NCI-H2196 treated with DMSO at 0.1 percent for 48 hours (cell line): ENCODE measurements at regions not wholly inside any gene's neighbourhood (a gene's known extent, or its start where the extent isn't known, plus 50 kb on each side); places are given as distances from the start of the nearest gene placed in this dataset.
A peak's percentile ranks its signal among the peaks of the same experiment; 100 is the strongest.

ENCODE experiments used
- DNase-seq: peaks from one replicate; lab custom pipeline; 2025; ENCODE audit not compliant: unreplicated experiment; lab: John Stamatoyannopoulos, UW

- no peak for DNase-seq
Measured at GRCh38 chr2:9771101-9771449, 72.2 kb upstream of the TAF1B start.

DNA sequence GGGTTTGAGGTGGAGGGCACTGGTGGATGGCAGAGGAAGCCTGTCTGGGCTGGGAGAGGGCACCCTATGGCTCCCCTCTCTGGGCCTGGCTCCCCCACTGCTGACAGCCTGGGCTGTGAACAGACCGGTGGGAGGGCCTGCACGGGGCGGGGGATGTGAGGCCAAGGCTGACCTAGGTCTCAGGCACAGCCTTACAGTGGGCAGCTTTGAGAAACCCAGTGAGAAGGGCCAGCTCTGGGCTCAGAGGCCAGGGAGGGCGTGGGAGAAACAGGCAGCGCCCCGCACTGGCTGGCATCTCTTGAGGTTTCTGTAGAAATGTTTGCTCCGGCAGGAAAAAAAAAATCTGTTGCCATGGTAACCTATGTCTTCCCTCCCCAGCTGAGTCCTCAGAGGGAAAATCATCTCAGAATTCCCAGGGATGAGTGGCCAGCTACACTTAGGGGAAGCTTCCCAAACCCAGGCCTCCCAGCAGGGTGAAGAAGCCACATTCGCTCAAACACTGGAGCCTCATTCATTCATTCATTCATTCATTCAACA, 71.7 kb upstream of the TAF1B start:
- peak; percentile 5 for DNase-seq

DNA sequence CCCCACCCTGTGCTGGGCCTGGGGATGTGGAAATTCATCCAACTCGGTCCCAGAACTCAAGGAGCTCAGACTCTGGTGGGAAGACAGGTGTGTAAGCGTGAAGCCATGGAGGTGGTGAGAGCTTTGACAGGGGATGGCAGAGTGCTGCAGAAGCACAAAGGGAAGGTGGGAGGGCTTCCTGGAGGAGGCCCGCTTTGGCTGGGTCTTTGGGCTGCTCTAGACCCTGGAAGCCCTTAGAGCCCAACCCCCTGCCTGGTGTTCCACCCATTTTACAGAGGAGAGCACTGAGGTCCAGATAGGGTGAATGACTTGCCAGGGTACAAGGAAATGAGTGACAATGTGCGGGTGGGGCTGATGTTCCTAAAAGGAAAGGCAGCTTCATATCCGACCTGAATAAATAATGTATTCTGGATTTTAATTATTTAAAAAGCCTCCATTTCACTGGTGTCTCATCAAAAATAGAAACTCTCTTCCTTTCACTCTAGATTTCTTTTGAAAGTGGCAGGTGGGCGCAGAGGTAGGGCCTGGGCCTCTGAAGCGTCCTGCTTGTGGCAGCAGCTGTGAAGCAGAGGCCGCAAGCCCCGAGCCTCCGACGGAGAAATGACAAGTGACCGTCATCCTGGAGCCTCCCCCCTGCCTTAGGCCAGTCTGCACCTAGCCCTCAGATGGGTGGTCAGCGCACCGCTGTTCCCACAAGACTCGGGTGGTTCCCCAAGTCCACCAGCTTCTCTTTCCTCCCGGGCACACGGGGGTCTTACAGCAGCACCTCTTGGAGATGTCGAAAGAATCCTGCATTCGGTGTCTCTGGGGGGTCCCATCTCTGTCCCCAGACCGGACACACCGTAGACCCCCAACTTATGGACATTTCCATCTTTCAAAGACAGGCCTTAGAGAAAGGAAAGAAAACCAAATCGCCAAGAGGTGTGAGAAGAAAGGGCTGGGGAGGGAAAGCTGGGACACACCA, 71.0 kb upstream of the TAF1B start:
- no peak for DNase-seq

- no peak for DNase-seq
Measured at GRCh38 chr2:9772999-9773902, 70.0 kb upstream of the TAF1B start.

- DNase-seq = no peak
Measured at GRCh38 chr2:9773903-9774239, 69.4 kb upstream of the TAF1B start.

GRCh38 chr2:9774266-9774665, 69.0 kb upstream of the TAF1B start:
- DNase-seq = no peak

- no peak for DNase-seq
Measured at GRCh38 chr2:9775351-9775750, 67.9 kb upstream of the TAF1B start.

- no peak for DNase-seq
Measured at GRCh38 chr2:9775999-9776712, 67.1 kb upstream of the TAF1B start.

- no peak for DNase-seq
Measured at GRCh38 chr2:9777081-9777480, 66.2 kb upstream of the TAF1B start.

- DNase-seq = no peak
Measured at GRCh38 chr2:9778012-9778411, 65.3 kb upstream of the TAF1B start.

- DNase-seq = no peak
Measured at GRCh38 chr2:9778471-9779316, 64.6 kb upstream of the TAF1B start.

DNA sequence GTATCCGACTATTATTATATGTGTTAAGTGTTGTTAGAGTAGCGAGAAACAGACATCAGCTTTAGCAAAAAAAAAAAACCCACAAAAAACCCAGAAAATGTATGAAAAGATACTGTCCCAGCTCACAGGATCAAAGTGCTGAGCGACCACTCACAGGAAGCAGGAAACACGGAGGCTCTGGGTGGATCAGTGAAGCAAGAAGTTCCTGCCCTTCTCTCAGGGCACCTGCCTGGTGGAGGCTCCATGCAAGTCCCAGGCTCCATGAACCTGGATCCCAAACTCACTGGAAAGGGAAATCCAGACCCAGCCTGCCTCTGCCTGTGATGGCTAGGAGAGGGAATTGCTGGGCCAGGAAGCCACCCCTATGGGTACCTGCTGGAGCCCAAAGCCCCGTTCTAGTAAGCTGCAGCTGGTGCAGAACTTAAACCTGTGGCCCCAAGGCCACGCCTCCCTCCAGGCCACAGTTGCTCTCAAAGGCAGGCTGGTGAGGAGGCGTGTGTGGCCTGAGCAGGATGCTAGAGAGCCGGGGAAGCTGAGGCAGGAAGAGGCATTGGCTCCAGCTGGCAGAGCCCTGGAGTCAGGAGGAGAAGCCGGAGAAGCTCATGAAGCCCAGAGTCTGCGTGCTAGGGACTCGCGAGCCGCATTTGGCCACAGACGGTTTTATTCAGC, 63.5 kb upstream of the TAF1B start:
- no peak for DNase-seq

DNA sequence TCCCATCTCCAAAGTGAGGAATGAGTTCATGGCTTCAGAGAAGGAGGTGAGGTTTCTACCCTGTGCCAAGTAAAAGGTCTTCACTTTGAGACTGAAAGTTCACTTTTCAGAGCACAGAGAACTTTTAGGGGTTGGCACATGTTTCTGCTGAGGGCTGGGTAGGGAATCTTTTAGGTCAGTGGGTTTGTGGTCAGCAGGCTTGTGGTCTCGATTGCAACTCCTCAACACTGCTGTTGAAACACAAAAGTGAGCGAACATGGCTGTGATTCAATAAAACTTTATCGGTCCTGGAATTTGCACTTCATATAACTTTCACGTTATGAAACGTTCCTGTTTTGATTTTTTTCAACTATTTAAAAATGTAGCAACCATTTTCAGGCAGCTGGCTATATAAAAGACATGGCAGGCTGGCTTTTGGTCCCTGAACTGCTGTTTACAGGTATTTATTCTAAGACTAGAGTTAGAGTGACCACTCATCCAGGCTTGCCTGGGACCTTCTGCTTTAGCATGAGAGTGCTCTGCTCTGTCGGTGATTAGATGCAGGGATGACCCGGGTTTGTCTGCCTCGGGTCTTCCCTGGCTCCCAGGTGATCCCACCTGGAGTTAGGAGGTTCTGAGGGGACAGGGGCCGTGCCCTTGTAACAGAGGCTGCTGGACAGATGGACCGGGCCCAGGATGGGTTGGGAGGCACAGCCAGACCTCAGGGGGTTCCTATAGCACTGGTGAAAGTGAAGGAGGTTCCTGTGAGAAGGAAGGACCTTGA, 62.7 kb upstream of the TAF1B start:
- DNase-seq = no peak

DNA sequence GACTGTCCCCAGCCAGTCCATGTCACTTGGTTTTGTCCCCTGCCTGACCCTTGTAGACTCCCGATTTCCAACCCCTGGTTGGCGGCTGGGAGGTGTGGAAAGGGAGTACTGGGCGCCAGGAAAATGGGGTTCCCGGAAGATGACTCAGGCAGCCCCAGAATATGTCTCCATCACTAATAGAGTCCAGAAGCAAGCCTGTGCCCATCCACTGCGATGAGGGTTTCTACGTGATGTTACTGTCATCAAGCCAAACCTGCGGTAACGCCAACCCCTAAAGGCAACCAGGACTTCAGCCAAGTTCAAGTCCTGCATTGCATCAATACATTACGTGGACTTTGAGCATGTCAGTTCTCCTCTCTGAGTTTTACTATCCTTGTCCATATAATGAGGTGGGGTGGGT, 62.0 kb upstream of the TAF1B start:
- DNase-seq = no peak

DNA sequence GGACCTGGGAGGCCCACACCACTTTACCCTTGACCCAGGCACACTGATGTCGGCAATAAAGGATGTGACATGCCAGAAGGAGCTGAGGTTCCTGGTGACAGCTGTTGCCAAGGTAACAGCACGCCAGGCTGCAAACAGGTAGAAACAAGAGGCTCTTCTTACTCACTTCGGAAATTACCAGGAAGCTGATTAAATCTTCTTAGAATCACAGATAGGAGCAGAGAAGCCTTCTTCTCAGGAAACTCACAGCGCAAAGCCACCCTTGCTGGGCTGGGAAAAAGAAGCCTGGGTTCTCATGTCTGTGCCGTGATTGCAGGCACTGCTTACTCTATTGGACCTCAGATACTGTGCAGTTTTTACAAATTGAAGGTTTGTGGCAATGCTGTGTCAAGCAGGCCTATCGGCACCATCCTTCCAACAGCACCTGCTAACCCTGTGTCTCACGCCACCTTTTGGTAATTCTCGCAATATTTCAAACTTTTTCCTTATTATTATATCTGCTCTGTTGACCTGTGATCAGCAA, 61.0 kb upstream of the TAF1B start:
- peak; percentile 23 for DNase-seq

GRCh38 chr2:9789371-9789770, 53.9 kb upstream of the TAF1B start:
- DNase-seq = no peak

DNA sequence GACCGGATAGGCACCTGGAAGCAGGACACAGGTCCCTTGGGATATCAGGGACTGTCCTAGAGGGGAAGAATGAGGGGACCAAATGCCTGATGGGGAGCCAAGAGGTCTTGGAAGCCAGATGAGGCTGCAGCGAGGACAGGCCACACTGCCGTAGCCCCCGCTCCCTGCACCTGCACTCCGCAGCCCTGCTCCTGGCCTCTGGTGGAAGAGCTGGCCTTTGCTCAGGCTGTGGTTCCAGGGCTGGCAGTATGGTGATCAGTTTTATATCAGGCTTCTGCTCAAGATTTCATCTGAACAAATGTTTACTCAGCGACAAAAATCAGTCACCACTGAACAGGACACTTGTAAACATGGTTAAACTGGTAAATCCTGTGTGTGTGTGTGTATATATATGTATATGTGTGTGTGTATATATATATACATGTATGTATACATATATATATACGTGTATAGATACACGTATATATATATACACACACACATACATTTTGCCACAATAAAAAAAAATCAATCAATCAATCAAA, 52.5 kb upstream of the TAF1B start:
- no peak for DNase-seq

DNA sequence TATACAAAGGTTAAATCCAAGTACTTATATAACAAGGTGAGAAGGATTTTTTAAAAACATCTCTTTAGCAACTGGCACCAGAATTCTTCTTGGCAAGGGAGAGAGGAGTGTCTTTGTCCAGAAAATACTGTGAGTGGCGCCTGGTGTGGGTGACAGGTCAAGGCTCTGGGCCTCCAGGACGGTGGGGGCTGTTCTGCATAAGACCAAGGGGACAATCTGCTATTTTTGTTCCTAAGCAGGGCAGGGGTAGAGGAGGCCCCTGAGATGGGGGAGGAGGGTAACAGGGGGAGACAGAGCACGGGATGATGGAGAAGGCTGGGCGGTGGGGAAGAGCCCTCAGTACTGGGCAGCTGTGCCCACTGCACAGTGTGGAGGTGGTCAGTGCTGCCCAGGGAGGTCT, 51.6 kb upstream of the TAF1B start:
- no peak for DNase-seq
